SKM-1 treated with dmso at 0.1 percent for 144 hours (cell line): ENCODE measurements at regions not wholly inside any gene's neighbourhood (a gene's known extent, or its start where the extent isn't known, plus 50 kb on each side); places are given as distances from the start of the nearest gene placed in this dataset.
"Not testable (repeated sequence)": the region's sequence is repeated elsewhere in the genome, so short reads cannot be mapped to it uniquely, and the experiment has no call there.

Experiments used
- DNase-seq: peaks from one replicate; lab custom pipeline; 2025; ENCODE audit not compliant: unreplicated experiment; lab: John Stamatoyannopoulos, UW

- DNase-seq, result no peak
Observed at GRCh38 chr2:126200538-126200937, 455.4 kb upstream of the GYPC start.

- DNase-seq, result no peak
Observed at GRCh38 chr2:126208266-126208665, 447.7 kb upstream of the GYPC start.

GRCh38 chr2:126212735-126213134, 443.2 kb upstream of the GYPC start:
- no peak for DNase-seq

GRCh38 chr2:126219081-126219480, 436.9 kb upstream of the GYPC start:
- DNase-seq, result no peak

GRCh38 chr2:126220331-126220730, 435.6 kb upstream of the GYPC start:
- no peak for DNase-seq

GRCh38 chr2:126221506-126221905, 434.5 kb upstream of the GYPC start:
- DNase-seq, result no peak

DNA sequence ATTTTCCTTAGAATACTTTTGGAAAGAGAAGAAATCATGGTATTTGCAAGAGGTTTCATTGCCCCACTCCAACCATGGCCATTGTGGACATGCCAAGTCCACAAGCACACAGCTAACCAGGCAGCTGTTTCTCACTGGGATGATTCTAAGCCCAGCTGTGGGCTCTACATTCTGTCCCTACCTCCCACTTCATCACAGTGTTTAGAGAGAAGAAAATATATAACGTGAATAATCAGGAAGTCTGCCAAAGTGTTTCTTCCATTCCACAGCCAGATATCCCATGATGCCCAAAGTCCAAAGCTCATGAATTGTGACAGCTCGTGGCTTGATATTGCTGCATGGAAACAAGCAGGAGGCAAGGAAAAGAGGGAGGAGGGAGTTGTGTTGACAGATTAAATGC, 433.7 kb upstream of the GYPC start:
- DNase-seq, result no peak

DNA sequence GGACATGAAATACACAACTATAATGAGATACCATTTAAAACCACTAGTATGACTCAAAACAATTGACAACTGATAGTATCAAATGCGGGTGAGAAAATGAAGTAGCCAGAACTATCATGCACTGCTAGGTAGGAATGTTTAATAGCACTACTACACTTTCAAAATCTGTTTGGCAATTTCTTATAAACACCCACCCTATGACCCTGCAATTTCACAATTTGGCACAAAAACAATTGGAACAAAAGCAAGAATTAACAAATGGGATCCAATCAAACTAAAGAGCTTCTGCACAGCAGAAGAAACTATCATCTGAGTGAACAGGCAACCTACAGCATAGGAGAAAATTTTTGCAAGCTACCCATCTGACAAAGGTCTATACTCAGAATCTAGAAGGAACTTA, 431.2 kb upstream of the GYPC start:
- no peak for DNase-seq

DNA sequence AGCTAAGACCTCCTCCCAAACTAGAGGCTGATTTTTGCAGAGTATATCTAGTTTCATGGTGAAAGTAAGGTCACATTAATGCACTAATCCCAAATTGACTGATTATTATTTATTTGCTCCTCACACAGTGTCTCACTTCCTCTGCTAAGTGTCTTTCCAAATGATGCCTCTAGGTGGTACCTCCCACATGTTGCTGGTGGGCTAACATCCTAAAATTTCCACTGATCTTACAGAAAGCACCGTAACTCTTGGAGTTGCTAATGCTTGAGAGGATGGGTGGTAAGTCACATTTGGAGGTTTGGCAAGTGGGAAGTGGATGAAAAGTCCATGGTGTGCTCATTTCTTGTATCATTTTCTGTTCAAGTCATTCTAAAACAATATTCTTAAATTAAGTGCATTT, 428.7 kb upstream of the GYPC start:
- DNase-seq, result no peak

GRCh38 chr2:126228531-126228930, 427.4 kb upstream of the GYPC start:
- no peak for DNase-seq

DNA sequence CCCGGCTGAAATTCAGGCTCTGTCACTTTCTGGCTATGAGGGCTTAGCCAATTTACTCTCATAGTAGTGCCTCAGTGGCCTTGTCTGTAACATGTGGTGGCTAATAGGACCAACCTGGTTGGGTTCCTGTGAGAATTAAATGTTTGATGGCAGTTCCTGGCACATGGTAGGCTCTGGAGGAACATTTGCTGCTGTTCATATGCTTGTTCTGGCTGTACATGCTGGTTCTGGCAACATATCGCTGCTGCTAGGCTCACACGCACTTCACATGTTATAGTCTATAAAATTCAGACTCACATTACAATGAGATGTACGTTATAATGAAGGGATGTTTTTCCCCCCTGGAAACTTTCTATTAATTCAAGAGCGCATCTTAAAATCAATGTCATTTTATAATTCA, 417.7 kb upstream of the GYPC start:
- no peak for DNase-seq

DNA sequence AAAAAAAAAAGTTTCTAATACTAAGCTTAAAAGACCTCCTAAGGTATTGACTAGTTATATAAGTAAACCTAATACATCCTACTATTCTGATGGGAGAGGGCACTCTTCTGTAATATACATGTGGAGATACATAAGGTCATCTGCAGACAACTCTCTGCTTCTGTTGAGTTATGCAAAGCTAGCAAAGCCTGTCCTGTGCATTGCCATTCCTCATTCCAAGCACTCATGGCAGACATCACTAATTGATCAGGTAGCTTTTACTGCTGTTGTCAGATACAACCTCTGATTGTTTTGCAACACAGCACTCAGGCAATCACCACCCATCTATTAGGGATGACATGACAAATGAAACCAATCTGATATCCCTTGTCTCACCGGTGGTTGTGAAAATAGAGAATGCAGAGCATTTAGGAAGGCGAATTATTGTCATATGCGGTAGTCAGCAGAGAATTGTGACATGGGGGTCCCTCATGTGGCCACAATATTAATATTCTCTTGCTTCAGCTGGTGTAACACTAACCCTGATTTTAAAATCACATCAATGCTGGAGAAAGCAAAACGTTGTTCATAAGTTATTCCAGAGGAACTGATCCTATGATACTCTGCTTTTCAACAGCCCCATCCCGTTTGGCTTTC, 416.5 kb upstream of the GYPC start:
- no peak for DNase-seq

DNA sequence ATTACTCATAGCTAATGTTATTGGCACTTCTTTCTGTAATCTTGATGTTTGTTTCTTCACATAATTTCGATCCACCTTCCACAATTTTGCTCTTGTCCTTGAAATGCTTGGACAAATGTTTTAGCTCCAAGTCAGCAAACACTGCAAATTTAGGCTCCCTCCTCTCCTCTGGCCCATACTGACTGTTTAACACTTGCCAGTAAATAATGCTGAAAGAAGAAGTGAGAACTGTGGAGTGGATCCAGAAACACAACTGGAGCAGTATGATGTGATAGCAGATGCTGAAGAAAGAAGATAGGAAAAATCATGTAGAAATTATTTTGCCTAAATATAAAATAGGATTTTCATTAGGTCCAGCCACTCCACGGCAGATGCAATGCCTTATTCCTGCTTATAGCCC, 415.0 kb upstream of the GYPC start:
- no peak for DNase-seq

DNA sequence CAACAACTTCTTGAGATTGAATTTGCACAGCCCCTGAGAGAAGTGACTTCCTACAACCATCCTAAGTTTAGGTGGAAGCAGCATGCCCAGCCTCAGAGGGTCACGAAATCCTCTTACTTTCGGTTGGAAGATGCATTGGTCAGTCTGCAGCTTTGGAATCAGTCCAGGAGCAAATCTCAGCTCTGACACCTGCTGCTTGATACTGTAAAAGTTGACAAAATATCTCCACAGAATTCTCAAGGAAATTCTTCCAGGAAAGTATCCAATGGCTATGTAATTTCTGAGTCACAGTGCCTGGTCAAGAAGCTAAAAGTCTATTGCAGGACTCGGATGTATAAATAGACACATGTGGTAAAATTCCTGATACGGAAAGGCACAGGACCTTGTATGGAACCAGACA, 414.5 kb upstream of the GYPC start:
- DNase-seq, result no peak

DNA sequence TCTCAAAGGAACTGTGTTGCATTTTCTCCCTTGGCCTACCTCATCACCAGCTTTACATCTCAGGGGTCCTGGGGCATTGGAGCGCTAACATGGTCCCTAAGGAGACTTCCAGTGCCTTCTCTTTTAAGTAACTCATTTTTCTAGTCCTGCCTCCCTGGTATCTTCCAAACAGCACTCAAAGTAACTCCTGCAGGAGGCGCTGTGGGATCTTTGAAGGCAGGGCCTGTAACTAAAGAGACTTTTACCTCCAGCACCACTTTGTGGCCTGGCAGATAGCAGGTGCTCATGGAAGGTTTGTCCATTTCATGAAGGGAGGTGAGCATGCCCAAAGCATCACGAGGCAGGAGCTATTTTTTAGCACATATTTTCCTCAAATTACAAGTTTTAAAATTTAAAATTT, 411.0 kb upstream of the GYPC start:
- peak; percentile 47 for DNase-seq

DNA sequence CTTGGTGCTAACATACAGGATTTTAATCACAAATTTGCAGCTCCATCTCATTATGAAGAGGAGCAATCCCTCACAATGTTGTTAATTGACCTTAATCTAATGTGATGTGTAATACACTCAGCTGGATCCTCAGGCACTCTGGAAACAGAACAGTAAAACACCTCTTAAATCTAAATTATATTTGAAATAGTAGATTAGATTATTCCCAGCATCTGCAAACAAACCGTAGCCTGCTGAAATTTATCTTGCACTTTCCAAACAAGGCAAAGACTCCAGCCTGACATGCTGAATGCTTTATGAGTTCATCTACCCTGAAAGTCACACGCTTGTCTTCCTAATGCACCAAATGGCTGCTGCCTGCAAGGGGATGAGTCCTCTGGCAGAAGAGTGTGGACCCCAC, 402.3 kb upstream of the GYPC start:
- DNase-seq, result no peak

DNA sequence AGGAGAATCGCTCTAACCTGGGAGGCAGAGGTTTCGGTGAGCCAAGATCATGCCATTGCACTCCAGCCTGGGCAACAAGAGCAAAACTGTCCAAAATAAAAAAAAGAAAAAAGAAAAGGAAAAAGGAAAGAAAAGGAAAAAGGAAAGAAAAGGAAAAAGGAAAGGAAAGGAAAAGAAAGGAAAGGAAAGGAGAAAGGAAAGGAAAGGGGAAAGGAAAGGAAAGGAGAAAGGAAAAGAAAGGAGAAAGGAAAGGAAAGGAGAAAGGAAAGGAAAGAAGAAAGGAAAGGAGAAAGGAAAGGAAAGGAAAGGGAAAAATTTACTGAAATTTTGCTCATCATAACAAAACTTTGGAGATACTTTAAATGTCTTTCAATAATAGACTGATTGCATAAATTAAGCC, 391.3 kb upstream of the GYPC start:
- no peak for DNase-seq

GRCh38 chr2:126269911-126270310, 386.0 kb upstream of the GYPC start:
- DNase-seq, result no peak

DNA sequence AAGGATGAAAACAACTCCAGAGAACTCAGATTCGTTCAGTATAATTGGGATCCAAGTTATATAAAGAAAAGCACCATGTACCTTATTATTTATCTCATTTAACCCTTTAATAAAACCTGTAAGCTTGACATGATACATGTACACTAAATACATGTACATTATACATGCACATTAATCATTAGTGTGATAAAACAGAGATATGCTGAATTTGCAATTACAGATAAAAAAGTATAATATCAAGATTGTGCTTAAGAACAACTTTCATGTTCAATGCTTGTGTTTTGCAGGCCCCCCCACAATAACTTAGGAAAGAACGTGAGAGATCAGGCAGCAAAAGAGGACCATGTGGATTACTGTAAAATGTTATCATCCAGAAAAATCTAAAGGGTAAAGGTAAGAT, 385.4 kb upstream of the GYPC start:
- DNase-seq, result no peak

GRCh38 chr2:126272401-126272800, 383.6 kb upstream of the GYPC start:
- DNase-seq, result no peak

- peak; percentile 54 for DNase-seq
Observed at GRCh38 chr2:126275098-126275497, 380.9 kb upstream of the GYPC start.

- DNase-seq, result not testable (repeated sequence)
Observed at GRCh38 chr2:126276268-126276667, 379.7 kb upstream of the GYPC start.

GRCh38 chr2:126288362-126288761, 367.6 kb upstream of the GYPC start:
- DNase-seq, result no peak

- not testable (repeated sequence) for DNase-seq
Observed at GRCh38 chr2:126293962-126294361, 362.0 kb upstream of the GYPC start.
